ENCODE measurements at regions not wholly inside any gene's neighbourhood (a gene's known extent, or its start where the extent isn't known, plus 50 kb on each side); places are given as distances from the start of the nearest gene placed in this dataset.

GRCh38 chrX:5122181-5122678 lies 1106.4 kb downstream of the NLGN4X start:
- Histone ChIP-seq H3K4me3 (ENCODE audit: low read length) (no peak overlapping the region), H3K9ac (ENCODE audit: low read length) (no peak overlapping the region), H3K27me3 (ENCODE audit: control insufficient read depth, insufficient read depth, low read length) (no peaks in the 10 kb centered on the region), H3K36me3 (ENCODE audit: control insufficient read depth, insufficient read depth, low read length) (no peaks in the 10 kb centered on the region), H3K4me1 (ENCODE audit: control insufficient read depth, insufficient read depth, low read length) (no peaks in the 10 kb centered on the region), H3K27ac (ENCODE audit: low read depth, low read length) (no peak overlapping the region)

GRCh38 chrX:5117816-5118215 lies 1110.9 kb downstream of the NLGN4X start:
- Histone ChIP-seq H3K4me1 (ENCODE audit: control insufficient read depth, insufficient read depth, low read length) (no peaks in the 10 kb centered on the region), H3K36me3 (ENCODE audit: control insufficient read depth, insufficient read depth, low read length) (no peaks in the 10 kb centered on the region), H3K27me3 (ENCODE audit: control insufficient read depth, insufficient read depth, low read length) (no peaks in the 10 kb centered on the region), H3K9ac (ENCODE audit: low read length) (no peak overlapping the region), H3K4me3 (ENCODE audit: low read length) (no peak overlapping the region), H3K27ac (ENCODE audit: low read depth, low read length) (no peak overlapping the region)

GRCh38 chrX:5113128-5113527 lies 1115.5 kb downstream of the NLGN4X start:
- Histone ChIP-seq H3K9ac (ENCODE audit: low read length) (no peak overlapping the region), H3K36me3 (ENCODE audit: control insufficient read depth, insufficient read depth, low read length) (no peaks in the 10 kb centered on the region), H3K4me1 (ENCODE audit: control insufficient read depth, insufficient read depth, low read length) (no peaks in the 10 kb centered on the region), H3K27ac (ENCODE audit: low read depth, low read length) (no peak overlapping the region), H3K4me3 (ENCODE audit: low read length) (no peak overlapping the region), H3K27me3 (ENCODE audit: control insufficient read depth, insufficient read depth, low read length) (no peaks in the 10 kb centered on the region)

GRCh38 chrX:5100004-5100403 lies 1128.7 kb downstream of the NLGN4X start:
- Histone ChIP-seq H3K36me3 (ENCODE audit: control insufficient read depth, insufficient read depth, low read length) (no peaks in the 10 kb centered on the region), H3K4me3 (ENCODE audit: low read length) (no peak overlapping the region), H3K9ac (ENCODE audit: low read length) (no peak overlapping the region), H3K4me1 (ENCODE audit: control insufficient read depth, insufficient read depth, low read length) (no peaks in the 10 kb centered on the region), H3K27ac (ENCODE audit: low read depth, low read length) (no peak overlapping the region), H3K27me3 (ENCODE audit: control insufficient read depth, insufficient read depth, low read length) (no peaks in the 10 kb centered on the region)

- Histone ChIP-seq H3K4me3 (ENCODE audit: low read length) (no peak overlapping the region), H3K27me3 (ENCODE audit: control insufficient read depth, insufficient read depth, low read length) (no peaks in the 10 kb centered on the region), H3K27ac (ENCODE audit: low read depth, low read length) (no peak overlapping the region)
Measured at GRCh38 chrX:5086388-5086787, 1142.3 kb downstream of the NLGN4X start.

GRCh38 chrX:5084279-5084678 lies 1144.4 kb downstream of the NLGN4X start:
- no peak overlapping the region for H3K9ac ChIP-seq (ENCODE audit: low read length)
- H3K4me3 ChIP-seq (ENCODE audit: low read length), result no peak overlapping the region
- H3K36me3 ChIP-seq (ENCODE audit: control insufficient read depth, insufficient read depth, low read length), result no peaks in the 10 kb centered on the region
- no peaks in the 10 kb centered on the region for H3K27me3 ChIP-seq (ENCODE audit: control insufficient read depth, insufficient read depth, low read length)
- H3K27ac ChIP-seq (ENCODE audit: low read depth, low read length), result no peak overlapping the region
- H3K4me1 ChIP-seq (ENCODE audit: control insufficient read depth, insufficient read depth, low read length), result no peaks in the 10 kb centered on the region

More at GRCh38 chrX:5086388-5086787, 1142.3 kb downstream of the NLGN4X start:
- no peaks in the 10 kb centered on the region for H3K4me1 ChIP-seq (ENCODE audit: control insufficient read depth, insufficient read depth, low read length)
- no peak overlapping the region for H3K9ac ChIP-seq (ENCODE audit: low read length)
- H3K36me3 ChIP-seq (ENCODE audit: control insufficient read depth, insufficient read depth, low read length), result no peaks in the 10 kb centered on the region

GRCh38 chrX:5082705-5083104 lies 1146.0 kb downstream of the NLGN4X start:
- no peaks in the 10 kb centered on the region for H3K4me1 ChIP-seq (ENCODE audit: control insufficient read depth, insufficient read depth, low read length)
- H3K9ac ChIP-seq (ENCODE audit: low read length), result no peak overlapping the region
- no peaks in the 10 kb centered on the region for H3K27me3 ChIP-seq (ENCODE audit: control insufficient read depth, insufficient read depth, low read length)
- H3K4me3 ChIP-seq (ENCODE audit: low read length), result no peak overlapping the region
- no peaks in the 10 kb centered on the region for H3K36me3 ChIP-seq (ENCODE audit: control insufficient read depth, insufficient read depth, low read length)
- no peak overlapping the region for H3K27ac ChIP-seq (ENCODE audit: low read depth, low read length)

GRCh38 chrX:5080791-5081190 lies 1147.9 kb downstream of the NLGN4X start:
- Histone ChIP-seq H3K9ac (ENCODE audit: low read length) (no peak overlapping the region), H3K4me3 (ENCODE audit: low read length) (no peak overlapping the region), H3K27me3 (ENCODE audit: control insufficient read depth, insufficient read depth, low read length) (no peaks in the 10 kb centered on the region), H3K36me3 (ENCODE audit: control insufficient read depth, insufficient read depth, low read length) (no peaks in the 10 kb centered on the region), H3K27ac (ENCODE audit: low read depth, low read length) (no peak overlapping the region), H3K4me1 (ENCODE audit: control insufficient read depth, insufficient read depth, low read length) (no peaks in the 10 kb centered on the region)

- H3K4me1 ChIP-seq (ENCODE audit: control insufficient read depth, insufficient read depth, low read length), result no peaks in the 10 kb centered on the region
- H3K27me3 ChIP-seq (ENCODE audit: control insufficient read depth, insufficient read depth, low read length), result no peaks in the 10 kb centered on the region
- H3K27ac ChIP-seq (ENCODE audit: low read depth, low read length), result no peak overlapping the region
- no peak overlapping the region for H3K4me3 ChIP-seq (ENCODE audit: low read length)
- H3K9ac ChIP-seq (ENCODE audit: low read length), result no peak overlapping the region
- no peaks in the 10 kb centered on the region for H3K36me3 ChIP-seq (ENCODE audit: control insufficient read depth, insufficient read depth, low read length)
Measured at GRCh38 chrX:5068550-5068949, 1160.1 kb downstream of the NLGN4X start.

GRCh38 chrX:5057786-5058185 lies 1170.9 kb downstream of the NLGN4X start:
- peaks cover 3% of the 10 kb centered on the region for H3K4me1 ChIP-seq (ENCODE audit: control insufficient read depth, insufficient read depth, low read length)
- H3K27me3 ChIP-seq (ENCODE audit: control insufficient read depth, insufficient read depth, low read length), result no peaks in the 10 kb centered on the region
- no peak overlapping the region for H3K4me3 ChIP-seq (ENCODE audit: low read length)
- no peaks in the 10 kb centered on the region for H3K36me3 ChIP-seq (ENCODE audit: control insufficient read depth, insufficient read depth, low read length)
- H3K27ac ChIP-seq (ENCODE audit: low read depth, low read length), result no peak overlapping the region
- no peak overlapping the region for H3K9ac ChIP-seq (ENCODE audit: low read length)

- no peak overlapping the region for H3K9ac ChIP-seq (ENCODE audit: low read length)
- H3K36me3 ChIP-seq (ENCODE audit: control insufficient read depth, insufficient read depth, low read length), result no peaks in the 10 kb centered on the region
- peaks cover 5% of the 10 kb centered on the region for H3K4me1 ChIP-seq (ENCODE audit: control insufficient read depth, insufficient read depth, low read length)
- no peaks in the 10 kb centered on the region for H3K27me3 ChIP-seq (ENCODE audit: control insufficient read depth, insufficient read depth, low read length)
- H3K4me3 ChIP-seq (ENCODE audit: low read length), result no peak overlapping the region
- no peak overlapping the region for H3K27ac ChIP-seq (ENCODE audit: low read depth, low read length)
Measured at GRCh38 chrX:5054852-5055251, 1173.8 kb downstream of the NLGN4X start.

GRCh38 chrX:5051831-5052491 lies 1176.7 kb downstream of the NLGN4X start:
- no peaks in the 10 kb centered on the region for H3K27me3 ChIP-seq (ENCODE audit: control insufficient read depth, insufficient read depth, low read length)
- H3K9ac ChIP-seq (ENCODE audit: low read length), result no peak overlapping the region
- no peaks in the 10 kb centered on the region for H3K36me3 ChIP-seq (ENCODE audit: control insufficient read depth, insufficient read depth, low read length)
- H3K4me1 ChIP-seq (ENCODE audit: control insufficient read depth, insufficient read depth, low read length), result peaks cover 2% of the 10 kb centered on the region
- H3K4me3 ChIP-seq (ENCODE audit: low read length), result no peak overlapping the region
- H3K27ac ChIP-seq (ENCODE audit: low read depth, low read length), result peak overlapping the region; percentile 15

GRCh38 chrX:5042563-5042962 lies 1186.1 kb downstream of the NLGN4X start:
- Histone ChIP-seq H3K27me3 (ENCODE audit: control insufficient read depth, insufficient read depth, low read length) (no peaks in the 10 kb centered on the region), H3K4me3 (ENCODE audit: low read length) (no peak overlapping the region), H3K36me3 (ENCODE audit: control insufficient read depth, insufficient read depth, low read length) (no peaks in the 10 kb centered on the region), H3K27ac (ENCODE audit: low read depth, low read length) (no peak overlapping the region), H3K9ac (ENCODE audit: low read length) (no peak overlapping the region), H3K4me1 (ENCODE audit: control insufficient read depth, insufficient read depth, low read length) (no peaks in the 10 kb centered on the region)
